D721Med (cell line): ENCODE measurements at regions not wholly inside any gene's neighbourhood (a gene's known extent, or its start where the extent isn't known, plus 50 kb on each side); places are given as distances from the start of the nearest gene placed in this dataset.

Experiments used
- DNase-seq: peaks from one replicate; pipeline ENCODE4 v3.0.0; 2011; ENCODE audit warnings: low spot score; ENCODE audit not compliant: insufficient read length
- FAIRE-seq: peaks from 2 replicates; lab custom pipeline; 2011; peaks lifted over from hg19 to GRCh38; lab: Jason Lieb, UNC
- TF ChIP-seq, protein P1 (sequence below): IDR thresholded peaks from 2 replicates; pipeline ENCODE4 v1.5.1; 2012; ENCODE audit warnings: mild to moderate bottlenecking, control low read depth; ENCODE audit not compliant: insufficient read depth; ENCODE audit errors: missing control alignments

DNA sequence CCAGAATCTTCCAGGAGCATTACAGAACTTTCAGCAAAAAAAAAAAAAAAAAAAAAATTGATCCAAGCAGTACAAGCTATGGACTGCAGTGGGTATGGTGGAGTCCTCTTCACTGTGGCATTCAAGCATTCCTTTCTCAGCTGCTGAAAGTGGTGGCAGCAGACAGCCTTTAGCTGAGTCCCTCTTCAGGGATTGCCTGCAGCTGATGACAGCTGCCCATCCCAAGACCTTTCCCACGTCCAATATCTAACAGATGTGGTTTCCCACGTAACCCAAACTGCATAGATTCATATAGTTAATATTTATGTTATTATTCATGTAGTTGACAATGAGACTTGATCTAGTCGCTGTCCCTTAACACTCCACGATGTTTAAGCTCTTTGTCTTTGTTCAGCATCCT is 475.9 kb downstream of the TLE1 start:
- DNase-seq, result no peak
- FAIRE-seq, result no peak
- TF ChIP-seq, protein P1, sequence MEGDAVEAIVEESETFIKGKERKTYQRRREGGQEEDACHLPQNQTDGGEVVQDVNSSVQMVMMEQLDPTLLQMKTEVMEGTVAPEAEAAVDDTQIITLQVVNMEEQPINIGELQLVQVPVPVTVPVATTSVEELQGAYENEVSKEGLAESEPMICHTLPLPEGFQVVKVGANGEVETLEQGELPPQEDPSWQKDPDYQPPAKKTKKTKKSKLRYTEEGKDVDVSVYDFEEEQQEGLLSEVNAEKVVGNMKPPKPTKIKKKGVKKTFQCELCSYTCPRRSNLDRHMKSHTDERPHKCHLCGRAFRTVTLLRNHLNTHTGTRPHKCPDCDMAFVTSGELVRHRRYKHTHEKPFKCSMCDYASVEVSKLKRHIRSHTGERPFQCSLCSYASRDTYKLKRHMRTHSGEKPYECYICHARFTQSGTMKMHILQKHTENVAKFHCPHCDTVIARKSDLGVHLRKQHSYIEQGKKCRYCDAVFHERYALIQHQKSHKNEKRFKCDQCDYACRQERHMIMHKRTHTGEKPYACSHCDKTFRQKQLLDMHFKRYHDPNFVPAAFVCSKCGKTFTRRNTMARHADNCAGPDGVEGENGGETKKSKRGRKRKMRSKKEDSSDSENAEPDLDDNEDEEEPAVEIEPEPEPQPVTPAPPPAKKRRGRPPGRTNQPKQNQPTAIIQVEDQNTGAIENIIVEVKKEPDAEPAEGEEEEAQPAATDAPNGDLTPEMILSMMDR, result no peak

DNA sequence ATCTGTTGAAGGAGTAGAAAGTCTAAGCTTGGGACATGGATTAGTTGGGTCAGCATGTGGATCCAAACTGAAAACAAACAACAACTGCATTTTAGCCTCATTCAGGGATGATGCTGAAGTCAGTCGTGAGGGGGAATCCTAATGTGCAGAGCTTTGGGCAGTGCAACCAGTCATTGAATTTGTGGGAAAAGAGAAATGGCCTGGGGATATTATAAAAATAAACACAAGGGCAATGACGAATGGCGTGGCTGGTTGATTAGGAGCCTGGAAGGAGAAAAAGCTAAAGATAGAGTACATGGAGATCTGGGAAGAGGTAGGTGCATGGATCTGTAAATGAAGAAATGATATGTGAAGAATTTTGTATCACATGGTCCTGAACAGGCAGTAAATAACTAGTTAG is 477.6 kb downstream of the TLE1 start:
- DNase-seq (no peak), FAIRE-seq (no peak)
- TF ChIP-seq, protein P1, result no peak

DNA sequence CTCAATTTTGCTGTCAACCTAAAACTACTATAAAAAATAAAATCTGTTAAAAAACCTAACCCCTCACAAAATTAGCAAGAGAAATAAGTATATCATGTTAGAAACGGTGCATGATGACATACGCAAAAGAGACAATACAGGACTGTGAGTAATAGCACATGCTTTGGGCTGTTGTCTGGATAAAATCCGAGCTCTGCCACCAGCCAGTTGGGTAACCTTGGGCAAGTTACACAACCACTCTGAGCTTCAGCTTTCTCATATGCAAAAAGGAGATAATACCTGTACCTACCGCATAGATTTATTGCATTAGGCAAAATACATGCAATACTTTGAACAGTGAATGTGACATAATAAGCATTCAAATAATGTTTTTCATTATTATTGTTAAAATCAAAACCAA is 481.7 kb downstream of the TLE1 start:
- DNase-seq (no peak), FAIRE-seq (no peak)
- TF ChIP-seq, protein P1, result no peak

DNA sequence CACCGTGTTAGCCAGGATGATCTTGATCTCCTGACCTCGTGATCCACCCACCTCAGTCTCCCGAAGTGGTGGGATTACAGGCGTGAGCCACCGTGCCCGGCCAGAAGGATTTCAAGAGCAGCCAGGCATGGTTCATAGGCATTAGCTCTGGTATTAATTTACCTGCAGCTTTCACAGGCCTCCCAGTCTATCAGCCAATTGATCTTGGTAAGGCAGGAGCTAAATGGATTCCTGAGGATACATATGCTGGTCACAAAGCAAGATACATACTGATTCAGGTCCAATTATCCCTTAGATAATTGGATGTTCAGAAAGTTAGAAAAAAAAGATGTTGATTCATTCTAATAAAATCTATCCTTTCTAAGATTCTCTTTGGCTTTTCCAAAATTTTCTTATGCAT is 487.1 kb downstream of the TLE1 start:
- TF ChIP-seq, protein P1, result no peak
- FAIRE-seq, result no peak

DNA sequence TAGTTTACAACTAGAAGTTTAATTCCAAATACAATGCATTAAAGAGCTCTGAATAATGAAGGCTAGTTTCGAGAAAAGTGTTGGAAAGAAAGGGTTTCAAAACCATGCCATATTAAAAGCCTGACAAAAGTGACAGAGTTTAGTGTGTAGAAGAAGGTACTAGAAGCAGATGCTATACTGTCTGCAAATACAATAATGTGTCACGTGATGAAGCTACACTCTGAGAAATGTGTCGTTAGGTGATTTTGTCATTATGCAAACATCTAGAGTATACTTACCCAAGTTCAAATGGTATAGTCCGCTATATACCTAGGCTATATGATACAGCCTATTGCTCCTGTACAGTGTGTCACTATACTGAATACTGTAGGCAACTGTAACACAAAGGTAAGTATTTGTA is 494.1 kb downstream of the TLE1 start:
- DNase-seq (no peak), FAIRE-seq (no peak)
- TF ChIP-seq, protein P1, result no peak

More for the DNA sequence above, 487.1 kb downstream of the TLE1 start:
- DNase-seq, result no peak

DNA sequence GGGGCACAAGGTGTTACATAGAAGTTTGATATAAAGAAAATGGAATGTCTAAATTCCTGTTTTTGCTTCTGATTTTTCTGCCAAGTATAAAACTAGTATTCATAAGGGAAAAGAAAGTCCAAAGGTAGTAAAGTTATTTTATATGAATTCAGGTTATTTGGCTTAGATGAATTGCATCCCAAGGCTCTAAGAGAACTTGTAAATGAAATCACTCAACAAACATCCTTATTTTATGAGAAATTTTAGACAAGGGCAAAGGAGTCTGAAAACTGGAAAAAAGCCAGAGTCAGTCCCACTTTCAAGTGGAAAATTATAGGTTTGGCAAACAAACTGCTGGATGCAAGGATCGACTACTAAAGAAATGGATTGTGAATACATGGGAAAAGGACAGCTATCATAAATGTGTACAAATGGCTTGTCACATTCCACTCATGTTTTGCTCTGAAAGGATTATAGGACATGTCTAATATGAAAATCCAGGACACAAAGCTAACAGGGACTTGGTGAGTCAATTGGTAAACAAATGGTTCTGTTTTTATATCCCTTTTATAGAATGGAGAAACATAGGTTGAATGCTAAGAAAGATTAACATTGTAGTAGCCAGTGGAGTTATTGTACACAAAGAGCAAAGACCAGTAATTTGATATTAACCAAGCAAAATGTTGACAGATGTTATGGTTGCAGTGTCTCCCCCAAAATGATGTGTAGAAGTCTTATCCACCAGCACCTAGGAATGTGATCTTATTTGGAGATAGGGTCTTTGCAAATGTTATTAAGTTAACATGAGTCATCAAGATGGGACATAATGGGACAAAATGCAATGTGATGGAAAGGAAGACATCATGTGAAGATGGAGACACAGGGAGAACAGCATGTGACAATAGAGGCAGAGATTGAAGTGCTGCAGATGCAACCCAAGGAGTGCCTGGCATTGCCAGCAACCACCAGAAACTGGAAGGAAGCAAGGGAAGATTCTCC is 495.7 kb downstream of the TLE1 start:
- FAIRE-seq, result no peak
- TF ChIP-seq, protein P1, result no peak
- no peak for DNase-seq

DNA sequence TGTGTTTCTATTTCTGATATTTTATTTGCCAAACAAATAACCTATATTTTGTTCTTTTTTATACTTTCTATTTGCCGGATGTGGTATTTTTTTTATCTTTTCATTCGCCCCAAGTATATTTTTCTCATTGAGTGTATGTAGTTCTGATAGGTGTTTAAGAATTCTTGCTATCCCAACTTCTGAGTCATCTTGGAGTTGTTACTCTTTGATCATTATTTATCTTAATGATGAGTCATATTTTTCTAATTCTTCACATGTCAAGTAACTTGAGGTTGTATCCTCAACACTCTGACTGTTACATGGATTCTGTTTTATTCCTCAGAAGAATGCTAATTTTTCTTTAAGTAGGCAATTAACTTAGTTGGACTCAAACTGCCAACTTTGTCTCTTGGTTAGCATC is 498.1 kb downstream of the TLE1 start:
- FAIRE-seq, result no peak
- DNase-seq, result no peak
- TF ChIP-seq, protein P1, result no peak
